GM18502 (cell line): ENCODE measurements at regions not wholly inside any gene's neighbourhood (a gene's known extent, or its start where the extent isn't known, plus 50 kb on each side); places are given as distances from the start of the nearest gene placed in this dataset.

Source experiments
- ATAC-seq: cut with Tn5 transposase; IDR thresholded peaks from one replicate; pipeline ENCODE4 v1.9.1; 2021; ENCODE audit warnings: mild to moderate bottlenecking; ENCODE audit not compliant: unreplicated experiment, poor library complexity

DNA sequence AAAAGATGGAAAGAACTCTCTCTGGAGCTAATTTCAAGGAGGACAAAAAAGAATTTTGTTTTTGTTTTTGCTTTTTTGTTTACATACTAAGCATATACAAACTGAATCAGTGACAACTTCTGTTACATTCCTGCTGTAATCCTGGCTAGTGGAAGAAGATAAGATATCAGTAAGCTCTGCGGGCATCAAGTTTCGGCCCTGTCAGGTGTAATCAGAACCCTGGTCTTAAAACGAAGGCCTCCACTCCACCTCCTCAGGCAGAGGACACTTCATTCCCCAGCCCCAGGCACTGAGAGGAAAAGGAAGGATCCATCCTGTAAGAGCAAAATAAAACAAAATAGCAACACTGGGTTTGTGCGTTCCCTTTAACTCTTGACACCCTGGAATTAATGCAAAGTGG, 88.9 kb upstream of the ARHGAP29 start:
- ATAC-seq, result no peak

DNA sequence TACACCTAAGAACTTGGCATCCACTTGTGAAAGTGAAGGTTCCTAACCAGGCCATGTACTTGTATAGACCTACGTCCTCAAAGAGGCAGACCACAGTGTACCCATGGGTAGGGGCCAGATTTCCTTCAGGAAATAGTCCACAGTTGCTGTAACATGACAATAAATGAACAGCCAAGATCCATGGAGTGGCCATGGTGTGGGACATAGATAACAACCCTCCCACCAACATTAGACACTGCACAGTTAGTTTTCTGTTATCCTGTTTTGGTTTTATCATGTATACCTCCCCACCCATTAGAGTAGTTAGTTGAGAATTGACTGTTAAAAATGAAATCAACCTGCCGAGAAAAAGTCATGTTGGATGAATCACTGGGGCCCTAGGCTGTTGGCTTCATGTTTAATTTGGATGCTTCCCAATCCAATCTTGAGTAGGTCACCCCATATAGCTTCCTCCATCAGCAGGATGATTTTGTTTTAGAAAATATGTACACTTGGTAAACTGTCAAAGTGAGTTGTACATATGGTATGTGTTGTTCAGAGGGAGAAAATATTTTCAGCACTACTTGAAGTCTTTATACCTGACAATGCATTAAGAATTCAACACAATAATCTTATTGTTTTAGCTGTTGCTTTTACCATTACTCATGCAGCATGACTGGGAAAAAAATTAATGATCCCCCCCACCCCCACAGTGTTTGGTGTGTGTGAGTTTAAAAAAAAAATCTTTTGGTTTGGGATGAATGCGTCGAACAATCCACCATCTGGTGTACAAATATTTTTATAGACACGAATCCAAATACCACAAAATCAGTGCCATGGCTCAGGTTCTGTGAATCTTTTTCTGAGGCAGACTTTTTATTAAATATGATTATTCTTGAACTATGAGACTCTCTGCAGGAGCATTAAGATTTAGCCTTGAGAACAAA, 88.3 kb upstream of the ARHGAP29 start:
- no peak for ATAC-seq

DNA sequence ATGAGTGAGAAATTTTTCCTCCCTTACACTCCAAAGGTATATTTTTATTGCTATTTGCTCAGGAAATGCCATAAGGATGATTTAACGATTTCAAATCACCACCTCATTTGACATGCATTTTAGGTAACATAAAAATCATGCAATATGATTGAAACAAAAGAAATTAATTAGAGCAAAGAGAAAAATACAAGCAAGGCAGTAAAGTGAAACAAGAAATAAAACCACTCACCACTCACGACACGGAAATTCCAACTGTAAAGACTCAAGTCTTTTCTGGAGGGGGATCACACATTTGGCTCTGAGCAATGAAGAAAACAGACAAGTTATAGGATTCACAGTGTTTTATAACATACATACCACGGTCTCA, 86.8 kb upstream of the ARHGAP29 start:
- ATAC-seq, result no peak

DNA sequence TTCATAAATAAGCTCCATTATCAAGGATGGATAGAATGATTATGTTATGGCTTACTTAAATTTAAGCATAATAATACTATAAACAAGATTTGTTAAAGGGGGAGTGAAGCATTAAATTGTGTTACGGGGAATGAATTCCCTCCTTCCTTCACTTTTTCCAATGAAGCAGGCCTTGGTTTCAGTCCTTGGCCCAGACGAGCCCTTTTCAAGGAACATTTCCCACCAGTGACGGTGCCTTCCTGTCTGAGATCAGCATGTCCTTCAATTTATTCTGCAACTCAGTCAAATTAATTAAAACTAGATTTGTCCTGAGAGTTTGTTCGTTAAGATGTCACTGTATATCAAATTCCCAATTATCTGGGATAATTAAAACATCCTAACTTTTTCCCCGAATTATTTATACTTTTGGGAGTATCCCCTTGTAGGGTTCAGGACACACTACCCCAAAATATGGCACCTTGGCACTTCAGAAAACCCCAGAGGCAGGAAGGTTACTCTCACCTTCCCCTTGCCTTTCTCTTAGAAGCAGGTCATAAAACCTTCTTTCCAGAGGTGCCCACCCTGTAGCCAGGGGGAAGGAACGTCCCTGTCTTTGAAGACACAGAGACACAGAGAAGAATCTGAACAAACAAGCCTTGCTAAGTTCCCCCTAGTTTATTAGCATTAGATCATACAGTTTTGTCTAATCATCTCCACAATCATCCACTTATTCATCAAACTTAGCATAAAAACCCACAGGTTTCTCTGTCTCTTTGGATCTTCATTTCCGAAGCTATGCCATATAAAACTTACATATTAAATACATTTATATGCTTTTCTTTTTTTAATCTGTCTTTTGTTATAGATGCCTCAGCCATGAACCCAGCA, 86.2 kb upstream of the ARHGAP29 start:
- ATAC-seq, result no peak

DNA sequence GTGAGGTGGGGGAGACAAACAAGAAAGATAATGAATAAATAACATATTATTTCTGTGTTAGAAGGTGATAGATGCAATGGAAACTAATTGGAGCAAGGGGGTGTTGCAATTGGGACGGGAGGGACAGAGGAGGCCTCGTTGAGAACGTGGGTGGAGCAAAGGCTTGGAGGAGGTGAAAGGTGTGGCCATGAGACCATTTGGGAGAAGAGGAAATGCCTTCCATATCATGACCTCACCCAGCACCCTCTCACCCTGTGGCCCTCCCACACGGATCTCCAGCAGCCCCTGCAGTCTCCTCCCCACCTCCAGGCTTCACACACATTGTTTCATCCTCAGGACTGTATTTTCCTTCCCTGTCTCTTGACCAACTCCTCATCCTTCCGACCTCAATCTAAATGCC, 85.3 kb upstream of the ARHGAP29 start:
- ATAC-seq, result no peak

DNA sequence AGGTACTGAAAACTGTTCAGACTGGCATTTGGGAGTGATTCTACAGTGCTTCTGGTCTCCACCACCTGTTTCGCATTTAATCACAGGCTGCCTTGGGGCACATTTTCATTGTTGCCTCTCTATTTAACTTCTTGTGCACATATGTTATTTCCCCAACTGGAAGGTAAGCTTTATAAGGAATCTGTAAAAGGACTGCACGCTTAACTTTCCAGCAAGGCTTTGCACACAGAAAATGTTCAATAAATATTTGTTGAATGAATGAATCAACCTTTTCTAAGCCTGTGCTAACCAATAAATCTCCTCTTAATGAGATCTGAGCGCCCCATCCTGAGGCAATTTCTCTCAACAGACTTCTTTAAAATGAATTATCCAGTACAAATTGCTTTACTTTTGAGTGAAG, 84.3 kb upstream of the ARHGAP29 start:
- no peak for ATAC-seq

DNA sequence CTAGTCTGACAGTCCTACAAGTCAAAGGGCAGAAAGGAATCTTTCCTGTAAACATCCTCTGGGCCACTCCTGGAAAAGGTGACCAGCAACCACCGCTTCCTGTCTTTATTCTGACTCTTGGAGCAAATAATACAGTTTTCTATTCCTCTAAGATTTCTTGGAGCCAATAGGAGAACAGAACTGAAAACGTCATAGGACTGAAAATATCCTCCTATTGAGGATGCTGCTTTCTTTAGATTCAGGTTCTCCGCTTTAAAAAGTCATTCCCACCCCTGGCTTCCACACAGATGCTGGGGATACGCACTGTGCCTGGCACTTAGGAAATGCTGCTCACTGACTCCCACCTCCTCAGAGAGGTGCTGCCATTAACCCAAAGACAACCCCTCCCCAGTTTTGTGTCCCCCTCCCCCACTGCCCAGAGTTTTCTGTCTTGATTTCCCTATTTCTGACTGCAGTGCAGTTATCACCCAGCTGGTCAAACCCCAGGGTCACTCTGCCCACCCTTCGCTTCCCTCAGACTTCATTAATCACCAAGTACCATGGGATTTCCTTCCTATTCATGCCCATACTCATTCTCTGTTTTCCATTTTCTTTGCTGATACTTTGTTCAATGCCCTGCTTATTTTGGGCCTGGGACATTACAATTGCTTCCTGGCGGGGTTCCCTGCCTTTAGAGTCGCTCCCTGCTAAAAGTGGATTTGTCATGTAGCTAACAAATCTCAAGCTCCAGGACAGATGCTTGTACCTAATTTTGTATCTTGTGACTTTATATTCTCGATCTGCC, 82.1 kb upstream of the ARHGAP29 start:
- ATAC-seq, result no peak

DNA sequence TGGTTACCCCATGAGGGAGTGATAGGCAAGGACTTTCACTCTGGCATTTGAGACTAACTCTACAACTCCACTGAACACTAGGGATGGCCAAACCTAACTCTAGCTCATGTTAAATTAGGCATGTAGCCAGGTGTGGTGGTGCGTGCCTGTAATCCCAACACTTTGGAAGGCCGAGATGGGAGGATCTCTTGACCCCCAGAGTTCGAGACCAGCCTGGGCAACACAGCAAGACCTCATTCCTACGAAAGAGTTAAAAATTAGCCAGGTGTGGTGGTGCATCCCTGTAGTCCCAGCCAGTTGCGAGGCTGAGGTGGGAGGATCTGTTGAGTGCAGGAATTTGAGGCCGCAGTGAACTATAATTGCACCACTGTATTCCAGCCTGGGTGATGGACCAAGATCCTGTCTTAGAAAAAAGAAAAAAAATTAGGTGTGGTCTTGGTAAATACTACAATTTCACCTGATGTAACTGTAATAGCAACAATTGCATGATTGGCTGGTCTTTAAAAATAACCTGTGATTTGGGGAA, 81.2 kb upstream of the ARHGAP29 start:
- no peak for ATAC-seq

DNA sequence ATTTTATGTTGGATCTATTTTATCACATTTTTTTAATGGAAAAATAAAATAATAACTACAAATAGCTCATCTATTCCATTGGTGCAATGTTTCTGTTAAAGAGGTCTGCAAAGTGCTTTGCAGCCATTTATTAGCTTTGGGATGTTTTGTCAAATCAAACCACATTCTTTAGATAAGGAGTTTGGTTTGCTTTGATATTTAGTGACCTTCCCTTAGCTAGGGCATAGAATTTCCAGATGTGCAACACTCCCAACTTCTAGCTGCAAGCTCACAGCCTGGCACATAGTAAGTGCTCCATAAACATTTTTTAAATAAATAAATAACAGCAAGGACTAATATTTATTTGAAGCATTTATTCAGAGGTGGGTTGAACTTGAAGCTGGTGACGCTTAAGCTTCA, 80.4 kb upstream of the ARHGAP29 start:
- no peak for ATAC-seq

DNA sequence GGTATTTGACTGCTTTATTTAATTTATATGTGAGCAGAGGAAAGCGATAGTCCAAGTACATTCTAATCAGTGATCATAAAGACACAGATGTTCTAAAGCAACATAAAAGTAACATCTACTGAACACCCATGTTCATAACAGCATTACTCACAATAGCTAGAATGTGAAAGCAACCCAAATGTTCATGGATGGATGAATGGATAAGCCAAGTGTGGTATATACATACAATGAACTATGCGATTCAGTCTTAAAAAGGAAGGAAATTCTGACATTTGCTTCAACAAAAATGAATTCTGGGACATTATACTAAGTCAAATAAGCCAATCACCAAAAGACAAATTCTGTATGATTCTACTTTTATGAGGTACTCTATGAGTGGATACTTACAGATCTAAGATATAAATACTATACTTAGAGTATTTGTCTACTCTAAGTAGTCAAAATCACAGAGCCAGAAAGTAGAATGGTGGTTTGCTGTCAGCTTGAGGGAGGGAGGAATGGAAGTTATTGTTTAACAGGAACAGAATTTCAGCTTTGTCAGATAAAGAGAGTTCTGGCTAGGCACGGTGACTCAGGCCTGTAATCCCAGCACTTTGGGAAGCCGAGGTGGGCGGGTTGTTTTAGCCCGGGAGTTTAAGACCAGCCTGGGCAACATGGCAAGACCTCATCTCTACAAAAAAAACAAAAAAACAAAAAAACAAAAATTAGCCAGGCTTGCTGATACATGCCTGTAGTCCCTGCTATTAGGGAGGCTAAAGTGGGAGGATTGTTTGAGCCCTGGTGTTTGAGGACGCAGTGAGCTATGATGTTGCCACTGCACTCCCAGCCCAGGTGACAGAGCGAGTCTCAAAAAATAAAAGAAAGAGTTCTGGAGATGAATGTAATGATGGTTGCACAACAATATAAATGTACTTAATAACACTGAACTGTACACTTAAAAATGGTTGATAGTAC, 79.7 kb upstream of the ARHGAP29 start:
- ATAC-seq, result no peak

DNA sequence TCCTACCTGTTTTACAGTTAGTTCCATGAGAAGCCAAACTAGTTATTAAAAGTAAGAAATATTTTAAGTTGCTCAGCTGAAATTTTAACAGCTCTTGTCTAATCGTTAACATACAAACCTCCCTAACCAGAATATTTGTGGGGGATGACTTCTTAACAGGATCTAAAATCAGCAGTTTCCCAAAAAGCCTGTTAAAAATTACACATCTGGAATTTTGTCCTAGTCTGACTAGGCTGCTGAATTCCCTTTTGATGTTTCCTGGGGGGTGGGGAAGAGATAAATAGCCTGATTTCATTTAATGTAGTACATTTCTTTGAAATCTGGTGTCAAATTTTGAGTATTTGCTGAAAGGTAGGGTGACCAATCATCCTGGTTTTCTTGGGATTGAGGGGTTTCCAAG, 78.8 kb upstream of the ARHGAP29 start:
- no peak for ATAC-seq

DNA sequence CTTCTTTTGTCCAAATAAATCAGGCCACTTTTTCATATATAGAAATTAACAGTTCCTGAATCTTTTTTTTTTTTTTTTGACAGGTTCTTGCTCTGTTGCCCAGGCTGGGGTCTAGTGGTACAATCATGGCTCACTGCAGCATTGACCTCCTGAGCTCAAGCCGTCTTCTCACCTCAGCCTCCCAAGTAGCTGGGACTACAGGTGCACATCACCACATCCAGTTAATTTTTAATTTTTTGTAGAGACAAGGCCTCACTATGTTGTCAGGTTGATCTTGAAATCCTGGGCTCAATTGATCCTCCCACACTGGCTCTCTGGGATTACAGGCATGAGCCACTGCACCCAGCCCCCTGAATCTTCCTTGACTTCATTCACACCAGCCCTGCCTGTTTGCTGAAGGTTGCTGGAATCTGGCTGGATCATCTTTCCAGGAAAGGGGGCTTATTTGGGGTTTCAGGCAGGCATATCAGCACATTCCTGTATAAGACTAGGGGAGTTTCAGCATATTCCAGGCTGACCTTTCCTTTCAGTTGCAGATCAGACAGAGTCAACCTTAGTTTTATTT, 78.2 kb upstream of the ARHGAP29 start:
- no peak for ATAC-seq

DNA sequence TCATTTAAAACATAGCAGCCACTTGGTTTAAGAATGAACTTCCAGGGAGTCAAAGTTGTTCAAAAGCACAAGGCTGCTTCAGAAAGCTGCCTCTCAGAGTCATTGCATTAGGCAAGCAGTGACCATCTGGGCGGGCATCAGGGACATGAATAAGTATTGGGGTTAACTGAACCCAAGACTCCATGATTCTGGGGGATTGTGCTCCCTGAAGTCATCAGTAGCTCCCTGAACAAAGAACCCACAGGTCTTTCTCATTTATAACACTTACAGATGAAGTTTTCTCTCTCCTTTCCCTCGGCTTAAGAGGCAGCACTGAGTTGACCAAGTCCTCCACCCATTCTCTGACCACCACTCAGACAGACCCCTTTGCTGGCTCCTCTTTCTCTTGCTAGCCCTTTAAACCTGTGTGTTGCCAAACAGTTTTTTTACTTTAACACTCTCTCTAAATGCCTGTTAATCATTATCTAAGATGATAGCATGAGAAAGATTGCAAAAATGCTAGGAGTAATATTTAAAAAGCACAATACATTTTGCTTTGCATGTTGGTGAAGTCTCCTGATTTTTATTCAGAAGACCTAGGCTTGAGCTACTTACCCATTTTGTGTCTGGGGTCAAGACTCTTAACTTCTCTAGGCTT, 77.0 kb upstream of the ARHGAP29 start:
- no peak for ATAC-seq

DNA sequence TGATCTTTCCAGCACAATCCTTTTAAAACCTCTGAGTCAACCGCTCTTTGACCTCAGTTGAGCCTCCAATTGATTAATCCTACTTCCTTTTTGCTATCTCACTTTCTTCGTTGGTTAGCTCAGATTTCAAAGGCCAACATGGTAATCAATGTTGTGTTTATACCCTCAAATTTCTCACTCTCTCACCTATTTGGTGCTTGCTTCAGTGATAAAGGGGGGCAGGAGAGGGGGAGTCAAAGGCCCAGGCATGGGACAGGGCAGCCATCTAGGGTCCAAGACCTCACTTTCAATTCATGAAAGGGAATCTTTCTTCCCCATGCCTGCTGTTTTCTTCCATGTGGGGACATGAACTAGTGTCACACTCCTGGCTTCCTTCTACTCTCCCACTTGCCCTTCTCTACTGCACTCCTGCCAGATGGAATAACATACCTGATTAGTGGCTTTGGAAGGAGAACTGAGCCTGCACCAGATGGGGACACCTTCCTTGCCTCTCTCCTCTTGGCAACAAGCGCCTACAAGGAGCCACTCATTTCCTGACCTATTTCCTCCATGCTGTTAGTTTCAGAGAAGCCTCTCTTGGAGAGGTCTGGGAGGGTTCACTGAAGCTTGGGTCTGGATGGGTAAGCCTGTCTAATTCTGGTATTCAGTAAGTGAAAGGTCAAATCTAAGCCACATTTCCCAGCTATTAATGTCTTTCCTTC, 73.3 kb upstream of the ARHGAP29 start:
- ATAC-seq, result no peak

DNA sequence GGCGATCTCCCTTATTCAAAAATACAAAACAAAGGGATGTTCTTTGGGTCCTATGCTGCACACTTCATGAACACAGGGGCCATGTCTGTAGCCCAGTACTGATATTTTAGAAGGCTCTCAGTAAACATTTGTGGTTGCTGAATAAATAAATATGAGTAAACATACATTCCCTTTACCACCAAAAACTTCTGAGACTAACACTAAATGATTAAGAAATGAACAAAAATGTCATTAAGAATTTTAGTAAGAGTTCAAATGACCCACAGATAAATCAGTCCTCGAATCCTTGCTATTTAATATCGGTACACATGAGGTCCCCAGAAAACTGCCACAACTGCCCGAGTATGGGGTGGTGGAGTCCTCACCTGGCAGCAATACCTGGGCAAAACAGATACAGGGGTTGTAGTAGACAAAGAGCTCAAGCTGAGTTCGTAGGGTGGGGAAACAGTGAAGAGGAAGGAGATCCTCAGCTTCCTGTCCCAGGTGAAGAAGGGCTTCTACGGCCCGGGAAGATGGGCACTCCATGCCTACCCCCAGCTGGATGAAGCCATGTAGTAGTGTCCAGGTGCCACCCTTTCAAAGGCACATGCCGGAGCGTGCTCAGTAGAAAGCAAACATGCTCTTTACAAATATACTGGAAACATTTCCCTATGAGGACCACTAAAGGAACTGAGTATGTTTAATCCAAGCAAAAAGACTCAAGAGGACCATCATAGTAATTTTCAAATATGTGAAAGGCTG, 72.6 kb upstream of the ARHGAP29 start:
- ATAC-seq, result no peak

DNA sequence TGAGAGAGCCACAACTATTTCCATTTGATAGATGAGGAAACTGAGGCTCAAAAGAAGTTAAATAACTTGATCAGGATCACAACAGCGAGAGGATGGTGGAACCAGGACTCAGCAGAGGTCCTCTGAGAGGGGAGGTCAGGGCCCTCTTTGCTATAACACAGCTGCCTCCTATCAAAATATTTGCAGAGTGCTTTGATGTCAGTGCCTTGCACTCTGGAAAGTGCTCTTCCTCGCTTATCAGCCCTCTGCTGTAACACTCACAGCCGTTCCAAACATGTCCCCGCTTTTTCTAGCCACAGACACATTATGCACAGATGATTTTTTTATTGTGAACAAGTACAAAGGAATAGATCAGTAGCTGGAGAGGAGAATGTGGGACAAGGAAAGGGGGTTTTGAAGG, 71.8 kb upstream of the ARHGAP29 start:
- ATAC-seq, result no peak

DNA sequence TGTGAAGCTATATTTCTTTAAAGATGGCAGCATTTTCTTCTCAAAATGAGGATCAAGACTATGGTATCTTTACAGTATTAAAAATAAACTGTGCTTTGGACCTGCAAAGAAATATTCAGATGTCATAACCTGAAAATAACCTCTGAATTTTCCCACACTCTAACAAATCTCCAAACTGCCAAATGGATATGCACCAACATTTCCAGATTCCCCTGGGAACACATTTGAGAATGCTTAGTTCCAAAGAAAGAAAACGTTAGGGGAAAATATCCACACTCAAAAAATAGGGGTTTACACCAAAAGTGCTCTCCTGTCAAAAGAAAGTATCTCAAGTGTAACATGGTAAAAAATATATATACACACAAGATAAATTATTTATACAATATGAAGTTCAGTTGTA, 69.1 kb upstream of the ARHGAP29 start:
- ATAC-seq, result no peak
